ENCODE measurements at regions not wholly inside any gene's neighbourhood (a gene's known extent, or its start where the extent isn't known, plus 50 kb on each side); places are given as distances from the start of the nearest gene placed in this dataset.

GRCh38 chr7:4613846-4614548 is 68.1 kb upstream of the FOXK1 start:
- DNase-seq, result no peak

- DNase-seq, result no peak
Observed at GRCh38 chr7:4616116-4616515, 66.0 kb upstream of the FOXK1 start.

GRCh38 chr7:4621396-4621795 is 60.7 kb upstream of the FOXK1 start:
- DNase-seq, result no peak

- DNase-seq, result no peak
Observed at GRCh38 chr7:4626318-4626845, 55.7 kb upstream of the FOXK1 start.

DNA sequence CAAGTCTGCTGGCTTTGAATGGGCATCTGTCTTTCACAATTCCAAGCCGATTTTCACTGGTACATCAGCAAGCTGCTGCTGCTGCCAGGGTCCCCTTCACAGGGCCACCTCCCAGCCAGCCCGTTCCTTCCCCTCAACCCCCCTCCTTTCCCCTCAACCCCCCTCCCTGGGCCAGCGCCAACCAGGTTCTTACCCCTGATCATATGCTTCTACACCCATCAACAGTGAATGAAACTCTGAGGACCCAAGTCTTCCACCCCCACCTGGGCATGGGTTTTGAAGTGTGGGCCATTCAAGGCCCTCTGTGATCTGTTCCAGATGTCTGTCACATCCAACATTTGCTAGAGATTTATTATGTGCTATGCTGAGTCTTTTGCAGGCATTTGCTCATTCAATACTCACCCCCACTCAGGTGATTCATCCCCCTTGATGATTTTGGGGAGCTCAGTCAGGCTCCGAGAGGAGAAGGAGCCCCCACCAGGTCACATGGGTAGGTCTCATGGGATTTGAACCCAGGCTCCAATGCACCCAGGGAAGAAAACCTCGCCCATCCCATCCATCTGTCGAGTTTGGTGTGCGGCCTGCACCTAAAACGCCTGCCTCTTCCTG is 52.7 kb upstream of the FOXK1 start:
- DNase-seq, result no peak

GRCh38 chr7:4631380-4632179 is 50.5 kb upstream of the FOXK1 start:
- DNase-seq, result no peak

All from CD4-positive, alpha-beta T cell treated with Interleukin-6 for 4 hours (primary cell).